Lung (tissue), 11 donors: ENCODE measurements at regions not wholly inside any gene's neighbourhood (a gene's known extent, or its start where the extent isn't known, plus 50 kb on each side); places are given as distances from the start of the nearest gene placed in this dataset.
A peak's percentile ranks its signal among the peaks of the same experiment; 100 is the strongest.

ENCODE experiments used
- ATAC-seq: fragments of 200-7000 bp; cut with Tn5 transposase; one replicate; pipeline ENCODE4 v1.9.1; 2020; ENCODE audit warnings: moderate number of reproducible peaks; ENCODE audit not compliant: insufficient read depth, low FRiP score
- DNase-seq, 3 donors: peaks; one replicate each; pipeline ENCODE4 v3.0.0-alpha.2; 2013 to 2017
- H3K27ac ChIP-seq, 2 donors: one replicate each; pipeline ENCODE4 v1.5.1; 2013; ENCODE audit warnings: mild to moderate bottlenecking in 2 of 2, moderate library complexity in 2 of 2, control low read depth in 1 of 2, inconsistent platforms in 1 of 2, low read depth in 1 of 2, low read length in 1 of 2
- H3K27me3 ChIP-seq, 3 donors: one replicate each; pipeline ENCODE4 v1.5.1; 2013; ENCODE audit warnings: low read length in 2 of 3; ENCODE audit not compliant: control insufficient read depth in 3 of 3, insufficient read depth in 3 of 3
- H3K36me3 ChIP-seq, 4 donors: one replicate each; pipeline ENCODE4 v1.5.1; 2013; ENCODE audit warnings: low read length in 4 of 4, mild to moderate bottlenecking in 1 of 4, moderate library complexity in 1 of 4; ENCODE audit not compliant: control insufficient read depth in 4 of 4, insufficient read depth in 4 of 4
- H3K4me1 ChIP-seq, 5 donors: one replicate each; pipeline ENCODE4 v1.5.1; 2013; ENCODE audit warnings: low read length in 5 of 5, mild to moderate bottlenecking in 2 of 5, moderate library complexity in 1 of 5; ENCODE audit not compliant: control insufficient read depth in 5 of 5, insufficient read depth in 5 of 5
- H3K4me3 ChIP-seq: one replicate; pipeline ENCODE4 v1.5.1; 2013; ENCODE audit warnings: mild to moderate bottlenecking, control low read depth, moderate library complexity
- H3K9ac ChIP-seq, 2 donors: one replicate each; pipeline ENCODE4 v1.5.1; 2013; ENCODE audit warnings: low read length in 2 of 2, control low read depth in 1 of 2; ENCODE audit not compliant: insufficient read depth in 1 of 2
- H3K9me3 ChIP-seq, 4 donors: one replicate each; pipeline ENCODE4 v1.5.1; 2013; ENCODE audit warnings: low read length in 3 of 4, mild to moderate bottlenecking in 1 of 4, moderate library complexity in 1 of 4; ENCODE audit not compliant: control insufficient read depth in 4 of 4, insufficient read depth in 3 of 4
- WGBS, 2 donors: extraction: QIAGEN DNeasy Blood & Tissue Kit; methylation state at CpG; one replicate each; pipeline ENCODE4 v1.1.7; 2013; 5-methylcytosine and 5-hydroxymethylcytosine counted together
- TF ChIP-seq, protein P1 (sequence below): IDR thresholded peaks from 2 replicates; pipeline ENCODE4 v1.5.1; 2012; ENCODE audit warnings: mild to moderate bottlenecking; ENCODE audit errors: control extremely low read depth, extremely low read depth
- donor health status: control.
- donor health status: control.
- donor health status: Bipolar disorder and iron deficiency.
- donor health status: healthy.
- donor health status: DM: yes; HTN: yes; CAD: no.

DNA sequence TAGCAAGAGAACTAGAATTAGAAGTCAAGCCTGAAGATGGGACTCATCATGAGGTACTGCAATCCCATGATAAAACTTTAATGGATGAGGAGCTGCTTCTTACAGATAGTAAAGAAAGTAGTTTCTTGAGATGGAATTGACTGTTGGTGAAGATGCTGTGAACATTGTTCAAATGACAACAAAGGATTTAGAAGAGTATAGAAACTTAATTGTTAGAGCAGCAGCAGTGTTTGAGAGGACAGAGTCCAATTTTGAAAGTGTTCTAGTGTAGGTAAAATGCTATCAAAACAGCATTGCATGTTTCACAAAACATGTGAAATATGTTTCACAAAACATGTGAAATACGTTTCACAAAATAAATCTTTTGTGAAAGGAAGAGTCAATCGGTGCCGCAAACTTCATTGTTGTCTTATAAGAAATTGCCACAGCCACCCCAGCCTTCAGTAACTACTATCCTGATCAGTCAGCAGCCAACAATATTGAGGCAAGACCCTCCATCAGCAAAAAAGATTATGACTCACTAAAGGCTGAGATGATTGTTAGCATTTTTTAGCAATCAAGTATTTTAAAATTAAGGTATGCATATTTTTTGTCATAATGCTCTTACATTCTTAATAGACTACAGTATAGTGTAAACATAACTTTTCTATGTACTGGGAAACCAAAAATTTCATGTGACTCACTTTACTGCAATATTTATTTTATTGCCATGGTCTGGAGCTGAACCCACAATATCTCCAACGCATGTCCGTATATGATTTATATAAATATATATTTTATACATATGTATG lies 173.4 kb upstream of the BMP4 start:
- H3K9ac ChIP-seq = no peak overlapping the region
- ATAC-seq (no peak), DNase-seq (no peak)
- peaks cover 0 to 4% (median 0%) of the 10 kb centered on the region in 5 donors for H3K4me1 ChIP-seq
- WGBS, 2 donors = 77% methylated on average over 5 of the region's 5 CpGs
- H3K27ac ChIP-seq = no peak overlapping the region
- no peak overlapping the region for H3K4me3 ChIP-seq
- peaks cover 0 to 4% (median 0%) of the 10 kb centered on the region in 4 donors for H3K9me3 ChIP-seq
- no peaks in the 10 kb centered on the region for H3K27me3 ChIP-seq
- TF ChIP-seq, protein P1, sequence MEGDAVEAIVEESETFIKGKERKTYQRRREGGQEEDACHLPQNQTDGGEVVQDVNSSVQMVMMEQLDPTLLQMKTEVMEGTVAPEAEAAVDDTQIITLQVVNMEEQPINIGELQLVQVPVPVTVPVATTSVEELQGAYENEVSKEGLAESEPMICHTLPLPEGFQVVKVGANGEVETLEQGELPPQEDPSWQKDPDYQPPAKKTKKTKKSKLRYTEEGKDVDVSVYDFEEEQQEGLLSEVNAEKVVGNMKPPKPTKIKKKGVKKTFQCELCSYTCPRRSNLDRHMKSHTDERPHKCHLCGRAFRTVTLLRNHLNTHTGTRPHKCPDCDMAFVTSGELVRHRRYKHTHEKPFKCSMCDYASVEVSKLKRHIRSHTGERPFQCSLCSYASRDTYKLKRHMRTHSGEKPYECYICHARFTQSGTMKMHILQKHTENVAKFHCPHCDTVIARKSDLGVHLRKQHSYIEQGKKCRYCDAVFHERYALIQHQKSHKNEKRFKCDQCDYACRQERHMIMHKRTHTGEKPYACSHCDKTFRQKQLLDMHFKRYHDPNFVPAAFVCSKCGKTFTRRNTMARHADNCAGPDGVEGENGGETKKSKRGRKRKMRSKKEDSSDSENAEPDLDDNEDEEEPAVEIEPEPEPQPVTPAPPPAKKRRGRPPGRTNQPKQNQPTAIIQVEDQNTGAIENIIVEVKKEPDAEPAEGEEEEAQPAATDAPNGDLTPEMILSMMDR = no peak
- H3K36me3 ChIP-seq = no peaks in the 10 kb centered on the region

DNA sequence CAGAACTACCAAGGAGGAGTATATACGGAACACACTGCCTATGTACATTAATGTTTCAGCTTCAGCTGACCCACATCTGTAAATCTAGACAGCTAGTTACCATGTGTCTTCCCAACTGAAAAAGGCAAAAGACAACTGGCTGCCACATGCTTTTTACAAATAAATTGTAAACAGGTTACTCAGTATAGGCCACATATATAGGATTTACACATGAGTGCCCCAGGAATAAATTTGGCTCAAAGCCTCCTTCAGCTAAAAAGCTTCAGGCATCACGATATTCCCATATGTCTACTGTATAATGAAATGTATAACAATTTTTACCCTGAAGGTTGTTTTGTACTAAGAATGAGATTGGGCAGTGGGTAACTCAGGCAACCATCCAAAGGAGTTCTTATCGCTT lies 175.9 kb upstream of the BMP4 start:
- Histone ChIP-seq H3K4me3 (no peak overlapping the region), H3K27ac (no peak overlapping the region), H3K27me3 (no peaks in the 10 kb centered on the region), H3K9ac (no peak overlapping the region), H3K36me3 (no peaks in the 10 kb centered on the region), H3K9me3 (peaks cover 0 to 4% (median 1%) of the 10 kb centered on the region in 4 donors), H3K4me1 (peaks cover 0 to 4% (median 0%) of the 10 kb centered on the region in 5 donors)
- TF ChIP-seq, protein P1 = no peak
- WGBS, 2 donors = 92 to 93% methylated on average over 3 of the region's 3 CpGs
- ATAC-seq (no peak), DNase-seq (no peak)

DNA sequence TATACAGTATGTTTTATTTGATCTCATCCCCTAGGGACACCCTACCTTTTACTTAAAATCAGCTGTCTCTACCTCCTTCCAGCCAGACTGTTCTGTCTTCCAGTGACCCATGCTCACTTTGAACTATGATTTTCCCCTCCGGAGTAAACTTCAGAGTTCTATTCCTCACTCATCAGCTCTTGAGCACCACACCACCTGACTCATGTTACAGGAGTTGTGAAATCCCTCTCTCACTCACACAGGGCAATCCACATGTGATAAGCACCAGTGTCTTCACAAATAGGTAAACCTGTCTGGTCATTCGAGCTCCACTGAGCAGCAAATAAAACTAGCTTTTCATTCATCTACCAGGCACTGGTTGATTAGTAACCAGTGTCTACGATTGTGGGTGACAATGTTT lies 177.3 kb upstream of the BMP4 start:
- Histone ChIP-seq H3K36me3 (no peaks in the 10 kb centered on the region), H3K27ac (no peak overlapping the region), H3K9ac (no peak overlapping the region), H3K9me3 (peaks cover 0 to 3% (median 1%) of the 10 kb centered on the region in 4 donors), H3K4me1 (peaks cover 0 to 4% (median 0%) of the 10 kb centered on the region in 5 donors), H3K4me3 (no peak overlapping the region), H3K27me3 (no peaks in the 10 kb centered on the region)
- DNase-seq (peak in 1 of 3 donors; percentile 26), ATAC-seq (peak; percentile 62)
- WGBS, 2 donors = 62 to 79% methylated on average over 3 of the region's 3 CpGs
- TF ChIP-seq, protein P1 = no peak
